Coronary artery (tissue), 2 donors: ENCODE measurements at regions not wholly inside any gene's neighbourhood (a gene's known extent, or its start where the extent isn't known, plus 50 kb on each side); places are given as distances from the start of the nearest gene placed in this dataset.

Source experiments
- DNase-seq: peaks from one replicate; pipeline ENCODE4 v3.0.0-alpha.2; 2017; ENCODE audit warnings: low spot score
- H3K27ac ChIP-seq, 2 donors: fragments of 200-600 bp; sonication (generic); one replicate each; pipeline ENCODE4 v1.5.1; 2016 to 2019
- H3K4me3 ChIP-seq: fragments of 200-600 bp; sonication (generic); 2 replicates; pipeline ENCODE4 v1.5.1; 2016; ENCODE audit warnings: mild to moderate bottlenecking, moderate library complexity
- TF ChIP-seq, protein P1 (sequence below): fragments of 200-600 bp; sonication (generic); IDR thresholded peaks from one replicate; pipeline ENCODE4 v1.5.1; 2019; ENCODE audit warnings: antibody characterized with exemption

DNA sequence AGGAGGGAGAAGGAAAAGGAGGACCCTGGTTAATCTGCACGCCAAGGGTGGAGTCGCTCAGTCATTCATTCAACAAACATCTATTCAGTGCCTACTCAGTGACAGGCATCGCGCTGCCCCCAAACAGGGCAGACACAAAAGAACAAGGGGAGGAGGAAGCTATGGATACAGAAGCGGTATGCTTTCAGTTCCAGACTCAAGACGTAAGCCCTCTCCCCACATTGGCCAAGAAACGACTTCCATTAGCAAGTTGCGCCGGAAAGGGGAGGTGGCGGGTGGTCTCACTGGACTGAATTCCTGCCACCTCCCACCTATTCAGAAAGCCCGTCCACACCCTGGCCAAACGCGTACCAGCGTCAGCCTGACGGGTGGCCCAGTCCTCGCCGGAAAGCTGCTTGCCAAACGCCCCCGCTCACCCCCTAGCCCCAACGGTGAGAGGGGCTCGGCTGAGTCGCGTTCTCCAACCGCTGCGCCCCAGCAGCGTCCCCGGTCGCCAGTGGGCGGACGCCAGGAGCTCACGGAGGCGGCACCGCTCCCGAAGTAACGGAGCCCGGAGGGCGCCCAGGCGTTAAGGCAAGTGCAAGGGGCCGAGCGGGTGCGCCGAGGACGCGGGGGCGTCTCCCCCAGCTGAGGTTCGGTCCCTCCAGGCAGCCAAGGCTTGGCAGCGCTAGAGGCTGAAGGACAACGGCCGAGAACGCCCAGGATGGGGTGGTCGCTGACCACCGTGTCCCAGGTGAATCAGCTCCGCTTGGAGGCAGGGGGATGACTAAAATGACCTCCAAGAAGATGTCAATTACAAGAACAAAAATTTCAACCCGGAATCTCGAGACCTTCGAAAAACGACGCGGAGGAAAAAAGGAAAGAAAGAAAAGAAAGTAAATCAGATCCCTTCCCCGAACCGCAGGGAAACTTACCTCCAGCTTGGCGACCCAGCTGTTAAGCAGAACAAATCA is 470.7 kb downstream of the SOX9 start:
- Histone ChIP-seq H3K4me3 (peak overlapping the region; percentile 81), H3K27ac (peak overlapping the region in 1 of 2 donors; percentile 53)
- no peak for DNase-seq
- TF ChIP-seq, protein P1, sequence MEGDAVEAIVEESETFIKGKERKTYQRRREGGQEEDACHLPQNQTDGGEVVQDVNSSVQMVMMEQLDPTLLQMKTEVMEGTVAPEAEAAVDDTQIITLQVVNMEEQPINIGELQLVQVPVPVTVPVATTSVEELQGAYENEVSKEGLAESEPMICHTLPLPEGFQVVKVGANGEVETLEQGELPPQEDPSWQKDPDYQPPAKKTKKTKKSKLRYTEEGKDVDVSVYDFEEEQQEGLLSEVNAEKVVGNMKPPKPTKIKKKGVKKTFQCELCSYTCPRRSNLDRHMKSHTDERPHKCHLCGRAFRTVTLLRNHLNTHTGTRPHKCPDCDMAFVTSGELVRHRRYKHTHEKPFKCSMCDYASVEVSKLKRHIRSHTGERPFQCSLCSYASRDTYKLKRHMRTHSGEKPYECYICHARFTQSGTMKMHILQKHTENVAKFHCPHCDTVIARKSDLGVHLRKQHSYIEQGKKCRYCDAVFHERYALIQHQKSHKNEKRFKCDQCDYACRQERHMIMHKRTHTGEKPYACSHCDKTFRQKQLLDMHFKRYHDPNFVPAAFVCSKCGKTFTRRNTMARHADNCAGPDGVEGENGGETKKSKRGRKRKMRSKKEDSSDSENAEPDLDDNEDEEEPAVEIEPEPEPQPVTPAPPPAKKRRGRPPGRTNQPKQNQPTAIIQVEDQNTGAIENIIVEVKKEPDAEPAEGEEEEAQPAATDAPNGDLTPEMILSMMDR, result no peak

DNA sequence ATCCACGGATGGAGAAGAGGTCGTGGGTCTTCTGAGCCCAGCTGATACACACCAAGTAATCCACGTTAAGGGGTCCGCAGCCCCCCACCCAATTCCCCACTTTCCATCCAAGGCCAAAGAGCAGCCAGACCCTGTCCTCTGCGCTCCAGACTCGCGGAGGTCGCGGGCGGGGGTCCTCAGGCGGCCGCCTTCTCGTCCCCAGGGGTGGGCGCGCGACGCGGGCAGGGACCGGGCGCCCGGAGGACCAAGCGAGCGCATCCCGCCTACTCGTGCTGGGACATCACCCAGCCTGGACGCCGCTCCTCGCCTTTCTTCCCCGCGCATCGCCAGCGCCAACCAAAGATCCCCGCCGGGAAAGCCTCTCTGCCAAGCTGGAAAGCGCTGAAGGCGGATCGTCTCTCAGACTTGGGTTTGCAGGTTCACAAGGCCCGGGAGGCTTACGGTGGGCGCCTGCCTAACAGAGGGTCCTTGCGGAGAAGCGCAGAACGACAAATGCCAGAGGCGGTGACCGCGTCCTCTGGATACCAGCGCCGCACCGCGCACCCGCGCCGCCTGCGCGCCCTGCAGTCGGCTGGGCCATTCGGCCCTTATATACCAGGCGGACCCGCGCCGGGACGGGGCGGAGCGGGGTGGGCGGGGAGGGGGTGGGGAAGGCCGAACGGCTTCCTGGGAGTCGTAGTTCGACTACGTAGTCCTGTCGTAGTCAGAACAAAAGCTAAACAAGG is 471.6 kb downstream of the SOX9 start:
- no peak for DNase-seq
- Histone ChIP-seq H3K27ac (peak overlapping the region in 1 of 2 donors; percentile 53), H3K4me3 (peak overlapping the region; percentile 81)
- TF ChIP-seq, protein P1, result no peak

DNA sequence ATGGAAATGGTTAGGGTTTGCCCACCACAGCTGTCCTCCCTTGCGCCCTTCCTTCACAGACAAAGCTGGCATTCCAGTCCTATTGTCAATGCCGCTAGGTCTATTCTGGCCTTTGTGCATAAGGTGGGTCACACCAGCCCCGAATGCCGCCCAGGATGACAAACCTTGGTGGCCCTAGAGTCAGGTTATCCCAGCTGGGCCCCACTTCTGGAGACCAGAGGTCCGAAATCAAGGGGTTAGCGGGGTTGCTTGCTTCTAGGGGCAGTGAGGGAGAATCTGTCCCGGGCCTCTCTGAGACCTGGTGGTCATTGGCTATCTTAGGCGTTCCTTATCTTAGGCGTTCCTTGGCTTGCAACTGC is 472.1 kb downstream of the SOX9 start:
- H3K27ac ChIP-seq, result no peak overlapping the region
- TF ChIP-seq, protein P1, result no peak
- no peak for DNase-seq
- peak overlapping the region; percentile 81 for H3K4me3 ChIP-seq

DNA sequence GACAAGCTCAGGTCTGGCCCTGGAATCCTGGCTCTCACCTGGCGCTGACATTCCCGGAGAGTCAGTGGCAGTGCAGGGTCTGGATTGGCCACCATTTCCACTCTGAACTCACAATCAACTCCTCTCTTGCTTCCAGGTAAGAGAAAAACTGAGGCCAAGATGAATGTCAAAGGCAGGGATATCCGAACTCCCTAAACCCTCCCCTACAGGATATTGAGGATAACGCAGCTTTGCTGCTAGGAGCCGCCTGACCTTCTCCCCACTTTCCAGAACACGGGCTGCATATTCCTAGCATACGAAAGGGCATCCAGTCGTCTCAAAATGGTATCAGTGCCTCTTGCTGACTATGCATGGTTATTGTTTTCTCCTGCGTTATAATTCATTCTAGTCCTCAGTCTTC is 473.4 kb downstream of the SOX9 start:
- Histone ChIP-seq H3K27ac (no peak overlapping the region), H3K4me3 (no peak overlapping the region)
- TF ChIP-seq, protein P1, result no peak
- DNase-seq, result no peak
